Sigmoid colon (tissue), 4 donors: ENCODE measurements at regions not wholly inside any gene's neighbourhood (a gene's known extent, or its start where the extent isn't known, plus 50 kb on each side); places are given as distances from the start of the nearest gene placed in this dataset.

Source experiments
- CTCF ChIP-seq, 4 experiments: fragments of 450-650 bp in 3 of 4; fragments of 200-600 bp in 1 of 4; IDR thresholded peaks; one replicate each; pipeline ENCODE4 v1.5.1; 2016 to 2019; ENCODE audit warnings: antibody characterized with exemption in 4 of 4, mild to moderate bottlenecking in 3 of 4, moderate library complexity in 2 of 4
- POLR2AphosphoS5 ChIP-seq, 4 donors: sonication (generic); formaldehyde crosslinking; IDR thresholded peaks; one replicate each; pipeline ENCODE4 v1.6.1; 2017; ENCODE audit warnings: antibody characterized with exemption in 4 of 4

GRCh38 chr5:92371171-92371888, 988.2 kb upstream of the ARRDC3 start:
- TF ChIP-seq CTCF (IDR thresholded peaks at IDR 0.05) (no peak), POLR2AphosphoS5 (IDR thresholded peaks at IDR 0.05) (no peak)
